ENCODE measurements at regions not wholly inside any gene's neighbourhood (a gene's known extent, or its start where the extent isn't known, plus 50 kb on each side); places are given as distances from the start of the nearest gene placed in this dataset.
"Not testable (repeated sequence)": the region's sequence is repeated elsewhere in the genome, so short reads cannot be mapped to it uniquely, and the experiment has no call there.

DNA sequence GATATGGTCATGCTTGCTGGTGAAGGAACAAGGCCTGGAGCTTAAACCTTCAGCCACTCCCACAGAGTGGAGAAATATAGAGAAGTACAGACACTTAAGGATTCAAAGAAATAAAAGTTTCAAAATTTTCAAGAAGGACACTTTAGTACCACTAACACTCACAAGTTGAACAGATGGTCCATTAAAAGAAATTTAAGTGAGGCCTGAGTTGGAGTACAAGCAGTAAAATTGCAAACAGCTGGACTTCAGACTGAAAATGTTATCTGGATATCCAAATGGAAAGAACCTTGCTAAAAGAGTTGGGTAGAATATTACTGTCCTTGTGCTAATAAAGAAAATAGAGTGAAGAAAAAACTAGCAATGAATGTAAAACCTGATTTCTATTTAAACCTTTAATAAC lies 397.1 kb upstream of the KCNMB2 start:
- TF ChIP-seq CTCF (conservative IDR thresholded peaks at IDR 0.05; ENCODE audit: low read length): no peak
- no peak overlapping the region for H3K4me3 ChIP-seq (ENCODE audit: low read length)

GRCh38 chr3:178140531-178141304 lies 395.5 kb upstream of the KCNMB2 start:
- no peak for TF ChIP-seq CTCF (conservative IDR thresholded peaks at IDR 0.05; ENCODE audit: low read length)
- no peak overlapping the region for H3K4me3 ChIP-seq (ENCODE audit: low read length)
- DNase-seq (ENCODE audit: low read depth): peak; percentile 55

More for the DNA sequence above, 397.1 kb upstream of the KCNMB2 start:
- DNase-seq (ENCODE audit: low read depth): peak; percentile 16

- not testable (repeated sequence) for DNase-seq (ENCODE audit: low read depth); H3K4me3 ChIP-seq (ENCODE audit: low read length)
These were observed 394.9 kb upstream of the KCNMB2 start for GRCh38 chr3:178141305-178141684.

- TF ChIP-seq CTCF (conservative IDR thresholded peaks at IDR 0.05; ENCODE audit: low read length): no peak
- peak; percentile 42 for DNase-seq (ENCODE audit: low read depth)
These were observed 389.8 kb upstream of the KCNMB2 start for GRCh38 chr3:178146406-178146831.

DNA sequence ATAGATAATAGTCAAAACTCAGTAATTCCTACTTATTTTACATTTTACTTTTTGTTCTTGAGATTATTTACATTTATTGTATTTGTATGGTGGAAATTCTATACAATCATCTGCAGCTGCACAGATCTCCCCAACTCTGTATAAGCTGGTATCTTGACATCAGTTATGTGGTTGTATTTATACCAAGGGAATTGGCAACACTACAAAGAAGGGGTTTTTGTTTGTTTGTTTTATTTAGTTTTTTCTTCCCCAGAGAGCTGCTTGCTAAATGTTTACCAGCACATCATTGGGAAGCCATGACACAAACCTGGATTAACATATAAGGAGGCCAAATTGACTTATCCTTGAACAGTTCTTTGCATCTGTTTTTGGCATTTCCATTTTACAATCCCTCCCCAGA lies 389.2 kb upstream of the KCNMB2 start:
- no peak for TF ChIP-seq CTCF (conservative IDR thresholded peaks at IDR 0.05; ENCODE audit: low read length)
- no peak for DNase-seq (ENCODE audit: low read depth)
- H3K4me3 ChIP-seq (ENCODE audit: low read length): no peak overlapping the region

More at GRCh38 chr3:178146406-178146831, 389.8 kb upstream of the KCNMB2 start:
- no peak overlapping the region for H3K4me3 ChIP-seq (ENCODE audit: low read length)

DNA sequence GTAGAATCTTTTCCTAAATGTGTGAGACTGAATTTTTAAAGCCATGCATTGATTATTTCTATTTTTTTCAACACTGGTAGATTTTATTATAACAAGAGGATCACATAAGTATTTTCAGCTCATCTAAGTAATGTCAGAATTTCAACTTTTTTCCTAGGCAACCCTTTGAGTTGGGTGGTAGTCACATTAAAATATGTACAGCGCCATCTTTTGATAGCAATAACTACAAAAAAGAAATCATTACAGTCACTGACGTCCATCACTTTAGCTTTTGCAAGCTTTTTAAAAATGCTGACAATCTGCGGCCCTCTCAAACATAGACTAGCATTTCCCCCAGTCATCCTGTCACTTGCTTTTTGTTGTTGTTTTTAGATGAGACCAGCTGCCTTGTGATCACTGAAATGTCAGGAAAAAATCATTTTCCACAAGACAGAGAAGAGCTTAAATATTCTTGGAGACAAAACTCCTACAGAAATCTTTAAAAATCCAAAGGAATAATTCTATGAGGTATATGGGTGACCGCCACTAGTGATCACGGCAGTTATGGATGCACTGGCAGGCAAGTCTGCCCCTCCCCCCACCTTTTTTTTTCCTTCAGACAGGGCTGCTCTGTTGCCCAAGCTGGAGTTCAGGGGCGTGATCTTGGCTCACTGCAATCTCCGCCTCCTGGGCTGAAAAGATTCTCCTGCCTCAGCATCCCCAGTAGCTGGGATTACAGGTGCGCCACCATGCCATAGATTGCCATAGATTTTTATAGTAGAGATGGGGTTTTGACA lies 384.0 kb upstream of the KCNMB2 start:
- TF ChIP-seq CTCF (conservative IDR thresholded peaks at IDR 0.05; ENCODE audit: low read length): no peak; the same call in 1 of the 2 replicates
- H3K4me3 ChIP-seq (ENCODE audit: low read length): no peak overlapping the region
- no peak for DNase-seq (ENCODE audit: low read depth)

DNA sequence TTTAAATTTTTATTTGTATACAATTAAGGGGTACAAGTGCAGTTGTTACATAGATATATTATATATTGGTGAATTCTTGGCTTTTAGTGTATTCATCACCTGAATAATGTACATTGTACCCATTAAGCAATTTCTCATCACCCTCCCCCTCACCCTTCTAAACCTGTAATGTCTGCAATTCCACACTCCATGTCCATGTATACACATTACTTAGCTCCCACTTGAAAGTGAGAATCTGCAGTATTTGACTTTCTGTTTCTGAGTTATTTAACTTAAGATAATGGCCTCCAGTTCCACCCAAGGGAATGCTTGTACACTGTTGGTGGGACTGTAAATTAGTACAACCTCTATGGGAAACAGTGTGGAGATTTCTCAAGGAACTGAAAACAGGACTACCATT lies 383.2 kb upstream of the KCNMB2 start:
- no peak for DNase-seq (ENCODE audit: low read depth)

More for the DNA sequence above, 383.2 kb upstream of the KCNMB2 start:
- H3K4me3 ChIP-seq (ENCODE audit: low read length): no peak overlapping the region
- TF ChIP-seq CTCF (conservative IDR thresholded peaks at IDR 0.05; ENCODE audit: low read length): no peak

Measured in AG10803 (cell line).